ENCODE measurements at regions not wholly inside any gene's neighbourhood (a gene's known extent, or its start where the extent isn't known, plus 50 kb on each side); places are given as distances from the start of the nearest gene placed in this dataset.

- H3K4me3 ChIP-seq (ENCODE audit: low read depth, low read length), result no peak overlapping the region
- no peak for TF ChIP-seq CTCF (IDR thresholded peaks at IDR 0.05; ENCODE audit: insufficient read depth, low read length)
- DNase-seq (ENCODE audit: low read depth), result no peak
Observed at GRCh38 chr6:78192057-78192456, 539.2 kb downstream of the MEI4 start.

- no peak for DNase-seq (ENCODE audit: low read depth)
- TF ChIP-seq CTCF (IDR thresholded peaks at IDR 0.05; ENCODE audit: insufficient read depth, low read length), result no peak
Observed at GRCh38 chr6:78199044-78199443, 546.2 kb downstream of the MEI4 start.

GRCh38 chr6:78222226-78222625, 569.4 kb downstream of the MEI4 start:
- H3K4me3 ChIP-seq (ENCODE audit: low read depth, low read length), result no peak overlapping the region
- no peak for TF ChIP-seq CTCF (IDR thresholded peaks at IDR 0.05; ENCODE audit: insufficient read depth, low read length)
- DNase-seq (ENCODE audit: low read depth), result no peak

More at GRCh38 chr6:78199044-78199443, 546.2 kb downstream of the MEI4 start:
- H3K4me3 ChIP-seq (ENCODE audit: low read depth, low read length), result no peak overlapping the region

- TF ChIP-seq CTCF (IDR thresholded peaks at IDR 0.05; ENCODE audit: insufficient read depth, low read length), result no peak
- no peak overlapping the region for H3K4me3 ChIP-seq (ENCODE audit: low read depth, low read length)
- no peak for DNase-seq (ENCODE audit: low read depth)
Observed at GRCh38 chr6:78231002-78231401, 578.2 kb downstream of the MEI4 start.

- no peak for TF ChIP-seq CTCF (IDR thresholded peaks at IDR 0.05; ENCODE audit: insufficient read depth, low read length)
- DNase-seq (ENCODE audit: low read depth), result peak; percentile 4
- H3K4me3 ChIP-seq (ENCODE audit: low read depth, low read length), result no peak overlapping the region
Observed at GRCh38 chr6:78243519-78243918, 590.7 kb downstream of the MEI4 start.

GRCh38 chr6:78251931-78252330, 599.1 kb downstream of the MEI4 start:
- no peak for TF ChIP-seq CTCF (IDR thresholded peaks at IDR 0.05; ENCODE audit: insufficient read depth, low read length)
- no peak overlapping the region for H3K4me3 ChIP-seq (ENCODE audit: low read depth, low read length)
- DNase-seq (ENCODE audit: low read depth), result no peak

GRCh38 chr6:78253618-78254017, 600.8 kb downstream of the MEI4 start:
- no peak for TF ChIP-seq CTCF (IDR thresholded peaks at IDR 0.05; ENCODE audit: insufficient read depth, low read length)
- H3K4me3 ChIP-seq (ENCODE audit: low read depth, low read length), result no peak overlapping the region
- DNase-seq (ENCODE audit: low read depth), result no peak

All from fibroblast of the aortic adventitia (primary cell).